ENCODE measurements at regions not wholly inside any gene's neighbourhood (a gene's known extent, or its start where the extent isn't known, plus 50 kb on each side); places are given as distances from the start of the nearest gene placed in this dataset.

Small RNA genes lying in the stretch of these regions (microRNA-seq; reads per million reads assigned to microRNA genes)
- gene MIR1299: 0 reads per million in 2 donors
